HG02763 (cell line): ENCODE measurements at regions not wholly inside any gene's neighbourhood (a gene's known extent, or its start where the extent isn't known, plus 50 kb on each side); places are given as distances from the start of the nearest gene placed in this dataset.
"Not testable (repeated sequence)": the region's sequence is repeated elsewhere in the genome, so short reads cannot be mapped to it uniquely, and the experiment has no call there.

Experiments
- ATAC-seq: cut with Tn5 transposase; IDR thresholded peaks from one replicate; pipeline ENCODE4 v1.9.1; 2021; ENCODE audit warnings: mild to moderate bottlenecking, moderate library complexity; ENCODE audit not compliant: unreplicated experiment

DNA sequence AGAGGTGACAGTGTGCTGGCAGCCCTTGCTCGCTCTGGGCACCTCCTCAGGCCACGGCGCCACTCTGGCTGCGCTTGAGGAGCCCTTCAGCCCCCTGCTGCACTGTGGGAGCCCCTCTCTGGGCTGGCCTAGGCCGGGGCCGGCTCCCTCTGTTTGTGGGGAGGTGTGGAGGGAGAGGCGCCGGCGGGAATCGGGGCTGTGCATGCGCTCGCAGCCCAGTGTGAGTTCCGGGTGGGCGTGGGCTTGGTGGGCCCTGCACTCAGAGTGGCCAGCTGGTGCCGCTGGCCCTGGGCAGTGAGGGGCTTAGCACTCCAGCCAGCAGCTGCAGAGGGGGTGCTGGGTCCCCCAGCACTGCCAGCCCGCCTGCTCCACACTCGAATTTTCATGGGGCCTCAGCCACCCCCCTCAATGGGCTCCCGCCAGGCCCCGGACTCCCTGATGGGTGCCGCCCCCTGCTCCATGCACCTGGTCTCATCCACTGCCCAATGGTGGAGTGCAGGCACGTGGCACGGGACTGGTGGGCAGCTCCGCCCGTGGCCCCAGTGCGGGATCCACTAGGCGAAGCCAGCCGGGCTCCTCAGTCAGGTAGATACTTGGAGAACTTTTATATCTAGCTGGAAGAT is 96.7 kb upstream of the BET1 start:
- no peak for ATAC-seq

DNA sequence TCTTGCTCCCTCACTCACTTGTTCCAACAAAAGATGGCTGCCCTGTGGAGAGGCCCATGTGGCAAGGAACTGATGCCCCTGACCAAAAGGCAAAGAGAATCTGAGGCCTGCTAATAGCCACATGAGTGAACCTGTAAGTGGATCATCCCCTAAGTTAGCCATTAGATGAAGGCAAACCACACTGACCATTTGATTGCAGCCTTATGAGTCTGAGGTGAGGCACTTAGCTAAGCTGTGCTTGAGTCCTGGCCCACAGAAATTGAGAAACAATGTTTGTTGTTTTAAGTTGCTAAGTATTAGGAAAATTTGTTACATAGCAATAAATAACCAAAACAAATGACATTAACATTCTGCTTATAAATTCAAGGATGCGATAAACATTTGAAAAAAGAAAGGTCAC is 100.1 kb upstream of the BET1 start:
- ATAC-seq = no peak

GRCh38 chr7:94109556-94109955 is 105.4 kb upstream of the BET1 start:
- no peak for ATAC-seq

GRCh38 chr7:94111009-94111408 is 106.9 kb upstream of the BET1 start:
- ATAC-seq = no peak

GRCh38 chr7:94115316-94115715 is 111.2 kb upstream of the BET1 start:
- ATAC-seq = no peak

GRCh38 chr7:94123136-94123535 is 119.0 kb upstream of the BET1 start:
- ATAC-seq = no peak

GRCh38 chr7:94127026-94127425 is 122.9 kb upstream of the BET1 start:
- ATAC-seq = no peak

- no peak for ATAC-seq
These were observed 123.9 kb upstream of the BET1 start for GRCh38 chr7:94128072-94128471.

DNA sequence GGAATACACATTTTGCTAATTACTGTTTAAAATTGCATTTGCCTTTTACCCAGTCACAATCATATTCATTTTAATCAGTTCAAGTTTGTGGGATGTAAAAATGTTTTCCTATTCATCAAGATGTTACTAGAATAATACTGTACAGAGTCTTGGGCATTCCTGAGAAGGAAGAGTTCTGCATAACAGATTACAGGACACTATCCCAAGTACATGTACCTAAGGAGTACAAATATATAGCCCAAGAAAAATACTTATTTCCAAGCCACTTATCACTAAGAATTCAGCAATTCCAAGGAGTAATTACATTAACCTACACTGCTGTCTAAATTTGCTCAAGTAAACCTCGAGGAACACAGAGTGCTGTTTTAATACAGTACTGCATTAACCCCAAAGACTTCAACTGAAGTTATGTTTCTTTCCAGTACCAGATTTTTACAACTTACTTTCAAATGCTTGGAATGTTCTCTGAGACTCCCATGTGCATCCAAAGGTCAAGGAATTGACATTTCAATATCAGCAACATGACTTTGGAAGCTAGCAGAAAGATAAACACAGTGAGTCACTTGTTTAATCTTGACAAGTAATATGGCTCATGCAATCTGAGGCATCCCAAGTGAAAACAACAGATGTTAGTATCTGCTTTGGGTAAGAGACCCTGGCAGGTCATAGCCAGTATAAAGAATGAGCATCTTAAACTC is 125.4 kb upstream of the BET1 start:
- no peak for ATAC-seq

DNA sequence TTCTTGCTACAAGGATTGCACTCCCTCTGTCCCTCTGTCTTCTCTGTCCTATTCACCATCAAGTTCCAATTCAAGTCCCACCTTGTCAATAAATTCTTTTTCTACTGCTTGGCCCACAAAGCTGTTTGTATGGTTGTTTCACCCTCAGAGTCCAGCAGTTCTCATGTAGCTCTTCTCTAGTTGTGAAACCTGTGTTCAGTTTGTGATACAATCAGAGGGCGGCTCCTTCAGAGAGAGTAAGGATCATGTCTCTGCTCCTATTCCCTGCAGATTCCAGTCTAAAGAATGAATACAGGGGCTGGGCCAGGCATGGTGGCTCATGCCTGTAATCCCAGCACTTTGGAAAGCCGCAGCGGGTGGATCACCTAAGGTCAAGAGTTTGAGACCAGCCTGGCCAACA is 126.6 kb upstream of the BET1 start:
- no peak for ATAC-seq

DNA sequence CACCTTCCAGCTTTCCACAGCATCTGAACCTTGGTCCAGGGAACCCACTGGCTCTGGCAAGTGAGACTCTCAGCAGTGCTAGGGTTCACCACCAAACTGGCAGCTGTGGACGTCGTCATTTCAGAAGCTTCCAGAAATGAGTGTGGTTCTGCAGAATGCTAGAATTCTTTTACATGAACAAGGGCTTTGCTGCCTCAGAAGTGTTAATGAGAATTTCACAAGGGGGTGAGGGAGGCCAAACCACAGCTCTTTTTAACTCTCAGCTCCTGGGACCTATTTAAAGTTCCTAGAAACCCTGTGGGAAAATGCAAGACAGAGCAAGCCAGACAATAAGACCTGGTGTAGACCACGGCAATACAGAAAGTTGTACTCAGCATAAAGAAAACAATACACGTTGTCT is 129.3 kb upstream of the BET1 start:
- ATAC-seq = peak; percentile 53

DNA sequence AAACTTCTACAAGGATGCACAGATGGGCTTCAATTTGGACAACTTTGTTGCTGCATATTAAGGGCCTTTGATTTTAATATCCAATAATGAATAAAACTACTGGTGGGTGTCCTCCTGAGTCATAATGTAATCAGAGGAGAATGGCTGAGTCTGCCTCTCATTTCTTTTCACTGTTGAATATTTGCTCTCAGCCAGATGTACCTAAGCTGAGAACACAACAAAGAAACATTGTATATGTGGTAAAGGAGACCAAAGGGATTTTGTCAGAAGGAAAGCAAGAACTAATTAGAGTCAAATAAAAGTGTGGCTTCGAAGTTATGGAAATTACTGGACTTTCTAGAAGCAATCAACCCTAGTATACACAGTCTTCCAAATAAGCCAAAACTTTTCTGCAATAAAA is 131.0 kb upstream of the BET1 start:
- no peak for ATAC-seq

DNA sequence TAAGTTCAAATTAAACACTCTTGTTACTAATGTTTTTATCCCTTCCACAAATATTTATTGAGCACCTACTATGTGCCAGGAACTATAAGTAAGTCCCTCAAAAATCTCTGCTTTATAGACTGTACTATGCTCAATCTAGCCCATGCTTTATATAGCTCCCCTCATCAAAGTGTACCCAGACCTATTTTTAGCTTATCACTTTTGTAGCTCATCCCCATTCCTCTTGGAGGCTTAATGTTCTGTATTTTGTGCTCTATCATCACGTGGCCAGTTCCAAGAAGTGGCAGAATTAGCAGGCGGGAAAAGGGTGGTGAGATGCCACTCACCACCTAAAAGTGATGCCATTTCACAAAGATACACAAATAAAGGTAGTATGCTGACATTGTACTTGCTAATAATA is 138.1 kb upstream of the BET1 start:
- no peak for ATAC-seq

DNA sequence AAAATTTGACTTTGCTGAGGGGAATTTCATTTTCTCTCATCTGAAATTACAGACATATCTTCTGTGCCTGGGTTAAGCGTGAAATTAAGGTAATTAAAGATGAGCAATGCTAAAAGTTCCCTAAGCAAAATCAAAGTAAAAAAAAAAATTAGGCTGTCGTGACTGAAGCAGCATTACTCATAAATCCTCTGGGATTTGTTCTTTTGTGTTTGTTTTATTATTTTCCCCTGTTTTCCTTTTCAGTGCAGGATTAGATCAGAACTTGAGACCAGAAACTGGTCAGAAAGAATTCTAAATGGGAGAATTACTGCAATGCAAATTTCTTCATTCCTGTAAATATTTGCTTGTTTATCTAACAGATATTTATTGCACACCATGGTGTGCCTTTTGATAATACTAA is 141.4 kb upstream of the BET1 start:
- ATAC-seq = no peak

GRCh38 chr7:94146408-94146807 is 142.3 kb upstream of the BET1 start:
- ATAC-seq = no peak

DNA sequence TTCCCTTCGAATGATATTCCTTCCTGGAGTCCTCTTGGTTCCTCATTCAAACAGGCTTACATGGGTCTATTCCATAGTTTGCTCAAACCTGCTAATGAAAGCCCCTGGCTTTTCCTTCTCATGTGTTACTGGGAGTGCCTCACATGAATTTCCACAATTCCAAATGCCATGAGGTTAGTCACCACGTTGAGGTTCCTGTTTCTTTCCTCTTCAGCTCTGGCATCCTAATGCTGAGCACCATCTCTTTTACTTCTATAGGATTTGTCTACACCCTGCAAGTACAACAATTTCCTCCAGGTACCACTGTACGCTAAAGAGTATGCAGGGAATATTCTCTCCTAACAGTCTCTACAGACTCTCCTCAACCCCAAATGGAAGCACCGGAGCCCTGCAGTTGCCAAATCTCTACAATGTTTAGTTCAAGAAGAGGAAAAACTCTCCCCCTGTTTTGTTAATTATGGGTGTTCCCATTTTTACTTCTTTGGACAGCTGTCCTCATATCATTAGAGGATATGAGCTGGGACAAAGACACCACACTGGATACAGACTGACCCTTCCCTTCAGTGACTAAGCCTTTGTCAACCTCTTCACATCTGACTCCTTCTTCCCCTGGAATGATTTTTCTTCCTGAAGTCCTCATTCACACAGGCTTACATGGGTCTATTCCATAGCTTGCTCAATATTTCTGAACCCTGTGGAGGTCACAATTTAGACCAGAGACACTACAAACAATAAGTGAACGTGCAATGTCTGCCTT is 145.8 kb upstream of the BET1 start:
- ATAC-seq = no peak

- no peak for ATAC-seq
These were observed 150.0 kb upstream of the BET1 start for GRCh38 chr7:94154182-94154581.

DNA sequence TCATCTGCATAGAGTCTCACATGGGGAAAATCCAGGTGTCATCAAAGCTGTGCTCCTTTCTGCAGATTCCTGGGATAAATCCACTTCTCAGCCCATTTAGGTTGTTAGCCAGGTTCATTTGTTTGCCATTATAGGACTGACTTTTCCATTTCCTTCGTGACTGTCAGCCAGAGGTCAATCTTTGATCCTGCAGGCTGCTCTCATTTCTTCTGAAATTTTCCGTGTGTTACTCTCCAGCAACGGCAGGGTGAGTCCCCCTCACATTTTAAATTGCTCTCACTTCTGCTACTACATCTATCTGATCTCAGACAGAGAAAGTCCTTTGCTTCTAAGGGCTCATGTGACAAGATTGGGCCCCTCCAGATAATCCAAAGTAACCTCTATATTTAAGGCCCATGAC is 150.7 kb upstream of the BET1 start:
- no peak for ATAC-seq

GRCh38 chr7:94157659-94158306 is 153.6 kb upstream of the BET1 start:
- ATAC-seq = not testable (repeated sequence)

DNA sequence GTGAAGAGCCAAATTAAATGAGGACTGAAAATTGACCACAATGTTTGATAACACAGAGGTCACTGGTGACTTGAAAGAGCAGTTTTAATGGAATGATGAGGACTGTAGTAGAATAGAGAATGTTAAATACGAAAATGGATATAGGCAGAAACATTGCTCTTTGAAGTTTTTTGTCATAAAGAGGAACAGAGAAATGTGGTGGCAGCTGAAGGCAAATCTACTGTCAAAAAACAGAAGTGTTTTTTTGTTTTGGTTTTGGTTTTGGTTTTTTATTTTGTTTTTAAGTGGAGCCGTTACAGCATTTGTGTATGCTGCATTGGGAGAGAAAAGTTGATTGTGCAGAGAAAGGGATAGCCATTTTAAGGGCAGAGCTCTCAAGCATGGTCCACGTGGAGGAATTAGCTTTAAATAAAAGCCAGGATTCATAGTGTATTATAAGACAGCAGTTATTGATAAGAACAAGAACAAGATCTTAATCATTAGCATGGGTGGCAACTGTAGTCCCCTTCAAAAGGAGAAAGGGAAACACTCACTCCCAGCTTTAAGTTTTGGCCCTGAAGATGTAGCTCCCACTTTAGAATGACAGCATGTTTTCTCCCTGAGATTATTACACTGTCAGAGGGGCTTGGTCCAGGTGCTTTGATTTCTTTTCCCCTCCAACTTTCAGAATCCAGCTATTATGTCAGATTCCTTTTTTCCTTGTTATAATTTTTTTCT is 156.7 kb upstream of the BET1 start:
- ATAC-seq = peak; percentile 95

GRCh38 chr7:94161476-94161875 is 157.3 kb upstream of the BET1 start:
- no peak for ATAC-seq
